ENCODE measurements at regions not wholly inside any gene's neighbourhood (a gene's known extent, or its start where the extent isn't known, plus 50 kb on each side); places are given as distances from the start of the nearest gene placed in this dataset.

DNA sequence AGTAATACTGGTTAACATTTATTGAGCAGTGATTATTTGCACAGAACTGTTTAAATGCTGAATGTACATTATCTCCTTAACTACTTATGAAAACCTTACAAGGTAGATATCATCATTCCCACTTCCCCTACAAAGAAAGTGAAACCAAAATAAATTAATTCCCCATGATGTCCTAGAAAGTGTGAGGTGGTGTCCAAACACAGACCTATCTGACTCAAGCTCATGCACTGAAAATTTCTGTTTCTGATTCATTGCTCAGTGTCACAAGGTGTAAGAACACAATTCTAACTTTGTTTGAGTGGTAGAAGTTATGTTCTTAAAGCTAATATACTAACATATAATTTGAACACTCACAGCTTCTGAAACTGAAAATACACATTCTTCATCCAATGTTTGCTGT, 178.7 kb downstream of the MRPL39 start:
- TF ChIP-seq, protein P1, sequence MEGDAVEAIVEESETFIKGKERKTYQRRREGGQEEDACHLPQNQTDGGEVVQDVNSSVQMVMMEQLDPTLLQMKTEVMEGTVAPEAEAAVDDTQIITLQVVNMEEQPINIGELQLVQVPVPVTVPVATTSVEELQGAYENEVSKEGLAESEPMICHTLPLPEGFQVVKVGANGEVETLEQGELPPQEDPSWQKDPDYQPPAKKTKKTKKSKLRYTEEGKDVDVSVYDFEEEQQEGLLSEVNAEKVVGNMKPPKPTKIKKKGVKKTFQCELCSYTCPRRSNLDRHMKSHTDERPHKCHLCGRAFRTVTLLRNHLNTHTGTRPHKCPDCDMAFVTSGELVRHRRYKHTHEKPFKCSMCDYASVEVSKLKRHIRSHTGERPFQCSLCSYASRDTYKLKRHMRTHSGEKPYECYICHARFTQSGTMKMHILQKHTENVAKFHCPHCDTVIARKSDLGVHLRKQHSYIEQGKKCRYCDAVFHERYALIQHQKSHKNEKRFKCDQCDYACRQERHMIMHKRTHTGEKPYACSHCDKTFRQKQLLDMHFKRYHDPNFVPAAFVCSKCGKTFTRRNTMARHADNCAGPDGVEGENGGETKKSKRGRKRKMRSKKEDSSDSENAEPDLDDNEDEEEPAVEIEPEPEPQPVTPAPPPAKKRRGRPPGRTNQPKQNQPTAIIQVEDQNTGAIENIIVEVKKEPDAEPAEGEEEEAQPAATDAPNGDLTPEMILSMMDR (IDR thresholded peaks at IDR 0.05; ENCODE audit: low read length): no peak
- TF ChIP-seq EZH2 (optimal IDR thresholded peaks at IDR 0.05; ENCODE audit: low read depth, low read length): no peak
